MM.1S (cell line): ENCODE measurements at regions not wholly inside any gene's neighbourhood (a gene's known extent, or its start where the extent isn't known, plus 50 kb on each side); places are given as distances from the start of the nearest gene placed in this dataset.

Source experiments
- CTCF ChIP-seq: fragments of 300-600 bp; sonication (generic); IDR thresholded peaks from 2 replicates; pipeline ENCODE4 v1.5.1; 2016; ENCODE audit warnings: antibody characterized with exemption, low read length, mixed read lengths
- EZH2 ChIP-seq: fragments of 300-600 bp; sonication (generic); optimal IDR thresholded peaks from 2 replicates; pipeline ENCODE3; 2017; ENCODE audit warnings: low read depth, mild to moderate bottlenecking, antibody characterized with exemption, low read length, mixed read lengths
- EZH2phosphoT487 ChIP-seq: fragments of 300-600 bp; sonication (generic); IDR thresholded peaks from 2 replicates; pipeline ENCODE4 v1.6.1; 2018; ENCODE audit warnings: antibody characterized with exemption, low read length

- TF ChIP-seq EZH2phosphoT487 (no peak), EZH2 (no peak), CTCF (no peak)
Observed at GRCh38 chr15:72847033-72847432, 63.5 kb upstream of the ADPGK start.
